ENCODE measurements at regions not wholly inside any gene's neighbourhood (a gene's known extent, or its start where the extent isn't known, plus 50 kb on each side); places are given as distances from the start of the nearest gene placed in this dataset.

GRCh38 chr20:6426287-6426891 is 303.6 kb upstream of the FERMT1 start (continued):
- no peak for TF ChIP-seq RAD51 (IDR thresholded peaks at IDR 0.05)

GRCh38 chr20:6421321-6422248 is 298.8 kb upstream of the FERMT1 start:
- no peaks in the 10 kb centered on the region for H3K9me3 ChIP-seq (replicated peaks; ENCODE audit: control insufficient read depth, insufficient read depth, low read length)
- no peaks in the 10 kb centered on the region for H3K4me1 ChIP-seq (ENCODE audit: control insufficient read depth, insufficient read depth, low read length)
- 11% methylated on average over 8 of the region's 8 CpGs for WGBS (ENCODE audit: insufficient coverage, insufficient replicate concordance, low lambda C conversion rate, missing lambda C conversion rate)
- H2AFZ ChIP-seq (ENCODE audit: control insufficient read depth, low read depth, low read length) = no peak overlapping the region
- no peak for FAIRE-seq
- in situ Hi-C loops (cut with MboI) (no loop called here), intact Hi-C loops (cut with micrococcal nuclease; ENCODE audit: unreplicated experiment) (no loop called here)
- RAD21 ChIA-PET (ENCODE audit: unreplicated experiment) = no interaction called here
- BruUV-seq (replicated peaks) = no TSS peak
- H3K36me3 ChIP-seq (ENCODE audit: control insufficient read depth in 2 of 2, insufficient read depth in 2 of 2, low read length in 1 of 2) = no peaks in the 10 kb centered on the region
- no peak for ATAC-seq
- no peak overlapping the region for H3K4me3 ChIP-seq
- CTCF ChIA-PET = no interaction called here
- TF ChIP-seq HDAC6 (IDR thresholded peaks at IDR 0.05; ENCODE audit: unreplicated experiment) (no peak), YY1 (IDR thresholded peaks at IDR 0.05; ENCODE audit: low read depth, low read length) (no peak), TARDBP (IDR thresholded peaks at IDR 0.05; ENCODE audit: borderline replicate concordance) (no peak), TAF1 (IDR thresholded peaks at IDR 0.05; ENCODE audit: borderline replicate concordance, low read depth, low read length) (no peak), RBBP5 (conservative IDR thresholded peaks at IDR 0.05) (no peak), GABPA (IDR thresholded peaks at IDR 0.05; ENCODE audit: low read depth) (no peak), BCL3 (IDR thresholded peaks at IDR 0.05; ENCODE audit: borderline replicate concordance, insufficient read depth, low read depth, low read length, poor library complexity, severe bottlenecking) (no peak), ZBTB33 (IDR thresholded peaks at IDR 0.05) (no peak), BACH1 (IDR thresholded peaks at IDR 0.05; ENCODE audit: borderline replicate concordance) (no peak), MTA3 (IDR thresholded peaks at IDR 0.05; ENCODE audit: borderline replicate concordance, low read length) (no peak)
- no peak overlapping the region for H3K4me2 ChIP-seq (ENCODE audit: control insufficient read depth, insufficient read depth)
- H3K9ac ChIP-seq (ENCODE audit: control insufficient read depth, insufficient read depth, low read length) = no peak overlapping the region
- SMC1A ChIA-PET (ENCODE audit: uncharacterized antibody, unreplicated experiment) = no interaction called here
- POLR2A ChIA-PET = interaction anchor here (0.7 kb wide), 1 partner anchor 474 kb away, joined by 3 read pairs; no protein-coding TSS in a partner anchor
- H3K27me3 ChIP-seq (replicated peaks in 1 of 2; ENCODE audit: control insufficient read depth in 2 of 2, insufficient read depth in 2 of 2, low read length in 1 of 2) = no peaks in the 10 kb centered on the region; a peak in 1 of 4 replicates
- no peak overlapping the region for H3K27ac ChIP-seq (ENCODE audit: control insufficient read depth, insufficient read depth)
- no peak for DNase-seq (ENCODE audit: low read depth, low spot score)
- H3K79me2 ChIP-seq (ENCODE audit: control insufficient read depth, insufficient read depth, low read length) = no peaks in the 10 kb centered on the region
- H4K20me1 ChIP-seq (ENCODE audit: control insufficient read depth, insufficient read depth) = no peaks in the 10 kb centered on the region

Data from GM12878 (cell line).